ENCODE measurements at regions not wholly inside any gene's neighbourhood (a gene's known extent, or its start where the extent isn't known, plus 50 kb on each side); places are given as distances from the start of the nearest gene placed in this dataset.

- TF ChIP-seq GABPA (IDR thresholded peaks at IDR 0.05 in 1 of 2, conservative IDR thresholded peaks at IDR 0.05 in 1 of 2) (no peak), FOXA1 (IDR thresholded peaks at IDR 0.05) (no peak)
Measured at GRCh38 chr9:129497813-129498450, 123.0 kb downstream of the C9orf50 start (continued).

GRCh38 chr9:129497005-129497812 is 123.7 kb downstream of the C9orf50 start:
- Histone ChIP-seq H3K4me3 (ENCODE audit: low read depth in 1 of 3, low read length in 3 of 3) (peak overlapping the region; percentile 33 to 54 (median 46)), H3K36me3 (ENCODE audit: control insufficient read depth in 4 of 4, insufficient read depth in 3 of 4, low read depth in 1 of 4, low read length in 3 of 4) (peaks cover 0 to 4% (median 1%) of the 10 kb centered on the region in 4 donors), H3K9ac (ENCODE audit: low read depth in 1 of 2, low read length in 2 of 2) (peak overlapping the region; percentile 62 to 92), H3K9me3 (ENCODE audit: control insufficient read depth in 4 of 4, low read length in 3 of 4) (no peaks in the 10 kb centered on the region), H3K27me3 (ENCODE audit: control insufficient read depth in 4 of 4, insufficient read depth in 4 of 4, low read length in 3 of 4) (no peaks in the 10 kb centered on the region), H3K4me1 (ENCODE audit: control insufficient read depth in 4 of 4, insufficient read depth in 4 of 4, low read length in 3 of 4) (peaks cover 5 to 29% (median 16%) of the 10 kb centered on the region in 4 donors), H3K27ac (ENCODE audit: low read depth in 1 of 2, low read length in 2 of 2) (peak overlapping the region; percentile 100)
- 33% methylated on average over 16 of the region's 16 CpGs for WGBS
- TF ChIP-seq JUND (IDR thresholded peaks at IDR 0.05) (no peak), NR2F2 (IDR thresholded peaks at IDR 0.05) (no peak), SP1 (IDR thresholded peaks at IDR 0.05) (no peak), ZBTB33 (IDR thresholded peaks at IDR 0.05) (no peak), GABPA (IDR thresholded peaks at IDR 0.05 in 1 of 2, conservative IDR thresholded peaks at IDR 0.05 in 1 of 2) (no peak), CTCF (IDR thresholded peaks at IDR 0.05; ENCODE audit: low read depth, low read length, missing input control) (no peak), FOXA2 (IDR thresholded peaks at IDR 0.05) (no peak), MAX (IDR thresholded peaks at IDR 0.05) (no peak), FOXA1 (IDR thresholded peaks at IDR 0.05) (no peak), HNF4A (conservative IDR thresholded peaks at IDR 0.05) (no peak), RAD21 (IDR thresholded peaks at IDR 0.05) (no peak), TAF1 (conservative IDR thresholded peaks at IDR 0.05) (no peak), EGR1 (IDR thresholded peaks at IDR 0.05; ENCODE audit: low read depth in 2 of 2) (no peak), REST (IDR thresholded peaks at IDR 0.05) (no peak), YY1 (IDR thresholded peaks at IDR 0.05) (no peak), RXRA (IDR thresholded peaks at IDR 0.05) (no peak), HNF4G (IDR thresholded peaks at IDR 0.05) (no peak)
- no peak for DNase-seq (ENCODE audit: low spot score)
